GM12878 (cell line): ENCODE measurements at regions not wholly inside any gene's neighbourhood (a gene's known extent, or its start where the extent isn't known, plus 50 kb on each side); places are given as distances from the start of the nearest gene placed in this dataset.

Source experiments
- ATAC-seq: fragments of 200-7000 bp; cut with Tn5 transposase; 3 replicates; pipeline ENCODE4 v1.9.1; 2020; ENCODE audit warnings: mild to moderate bottlenecking, moderate library complexity
- BruUV-seq: library from RNA; stranded (reverse); fragments of 400-500 nt; replicated peaks from 2 replicates; lab custom pipeline; 2021; lab: Mats Ljungman, UMichigan
- CTCF ChIA-PET: fragments of 300-600 bp; sonication (Branson Sonifier 250); formaldehyde crosslinking; extraction: SDS; loops from one replicate; lab custom pipeline; 2021; ENCODE audit warnings: inconsistent platforms; lab: Yijun Ruan, JAX
- POLR2A ChIA-PET: fragments of 350-600 bp; formaldehyde crosslinking; extraction: SDS; loops from one replicate; lab custom pipeline; 2021; ENCODE audit warnings: inconsistent platforms; lab: Charles Lee
- RAD21 ChIA-PET: fragments of 300-600 bp; sonication (Branson Sonifier 250); formaldehyde crosslinking; loops from one replicate; lab custom pipeline; 2023; ENCODE audit warnings: antibody characterized with exemption; ENCODE audit not compliant: unreplicated experiment; lab: Charles Lee
- SMC1A ChIA-PET: fragments of 300-600 bp; sonication (Branson Sonifier 250); formaldehyde crosslinking; loops from one replicate; lab custom pipeline; 2023; ENCODE audit not compliant: unreplicated experiment, uncharacterized antibody; lab: Charles Lee
- DNase-seq: peaks from one replicate; pipeline ENCODE4 v3.0.0-alpha.2; 2011; ENCODE audit warnings: low read depth, low spot score
- FAIRE-seq: peaks from 3 replicates; lab custom pipeline; 2011; peaks lifted over from hg19 to GRCh38; lab: Jason Lieb, UNC
- H2AFZ ChIP-seq: 2 replicates; pipeline ENCODE4 v1.6.0; 2011; ENCODE audit warnings: low read depth, low read length, control low read depth; ENCODE audit not compliant: control insufficient read depth
- H3K27ac ChIP-seq: 2 replicates; pipeline ENCODE4 v1.5.1; 2011; ENCODE audit warnings: control low read depth; ENCODE audit not compliant: control insufficient read depth, insufficient read depth
- H3K27me3 ChIP-seq, 2 experiments: replicated peaks in 1 of 2; 2 replicates each; pipeline versions ENCODE4 v1.6.0 to v1.6.1; 2011; ENCODE audit warnings: low read length in 1 of 2; ENCODE audit not compliant: control insufficient read depth in 2 of 2, insufficient read depth in 2 of 2
- H3K36me3 ChIP-seq, 2 experiments: 2 replicates each; pipeline ENCODE4 v1.5.1; 2011; ENCODE audit warnings: low read length in 1 of 2; ENCODE audit not compliant: control insufficient read depth in 2 of 2, insufficient read depth in 2 of 2
- H3K4me1 ChIP-seq: 2 replicates; pipeline ENCODE4 v1.6.1; 2011; ENCODE audit warnings: mild to moderate bottlenecking, low read length, moderate library complexity, mixed read lengths; ENCODE audit not compliant: control insufficient read depth, insufficient read depth
- H3K4me2 ChIP-seq: 2 replicates; pipeline ENCODE4 v1.6.0; 2011; ENCODE audit warnings: control low read depth; ENCODE audit not compliant: control insufficient read depth, insufficient read depth
- H3K4me3 ChIP-seq: fragments of 200-600 bp; sonication (generic); 2 replicates; pipeline ENCODE4 v1.5.1; 2016
- H3K79me2 ChIP-seq: 2 replicates; pipeline ENCODE4 v1.6.0; 2011; ENCODE audit warnings: low read length; ENCODE audit not compliant: control insufficient read depth, insufficient read depth
- H3K9ac ChIP-seq: 2 replicates; pipeline ENCODE4 v1.8.0; 2011; ENCODE audit warnings: low read length, control low read depth, mixed read lengths; ENCODE audit not compliant: control insufficient read depth, insufficient read depth
- H3K9me3 ChIP-seq: replicated peaks from 3 replicates; pipeline ENCODE4 v1.5.1; 2011; ENCODE audit warnings: mild to moderate bottlenecking, low read length; ENCODE audit not compliant: control insufficient read depth, insufficient read depth
- H4K20me1 ChIP-seq: 2 replicates; pipeline ENCODE4 v1.6.0; 2011; ENCODE audit not compliant: control insufficient read depth, insufficient read depth
- FOXM1 ChIP-seq: IDR thresholded peaks from 2 replicates; pipeline ENCODE4 v1.6.1; 2012; ENCODE audit warnings: low read depth, mild to moderate bottlenecking, inconsistent platforms, low read length, moderate library complexity
- GABPA ChIP-seq: IDR thresholded peaks from 2 replicates; pipeline ENCODE4 v1.6.1; 2014; ENCODE audit warnings: antibody characterized with exemption, low read depth, mild to moderate bottlenecking, inconsistent platforms
- NBN ChIP-seq: fragments of 450-650 bp; IDR thresholded peaks from 2 replicates; pipeline ENCODE4 v1.6.1; 2016
- NRF1 ChIP-seq: conservative IDR thresholded peaks from 2 replicates; pipeline ENCODE4 v1.6.1; 2011; ENCODE audit warnings: mild to moderate bottlenecking, low read depth, low read length, improper control_type of control experiment
- PAX8 ChIP-seq: fragments of 450-650 bp; IDR thresholded peaks from 2 replicates; pipeline ENCODE4 v1.6.1; 2017; ENCODE audit warnings: mild to moderate bottlenecking, moderate library complexity
- RBBP5 ChIP-seq: fragments of 200-600 bp; sonication (generic); conservative IDR thresholded peaks from 2 replicates; pipeline ENCODE4 v1.6.1; 2016
- RFX5 ChIP-seq: IDR thresholded peaks from 2 replicates; pipeline ENCODE4 v1.6.1; 2011; ENCODE audit warnings: low read depth, low read length, improper control_type of control experiment
- SMC3 ChIP-seq: IDR thresholded peaks from 2 replicates; pipeline ENCODE4 v1.6.1; 2011; ENCODE audit warnings: low read length, improper control_type of control experiment, borderline replicate concordance
- WGBS: methylation state at CpG from one replicate; pipeline ENCODE4 v1.1.6; 2016; ENCODE audit warnings: low lambda C conversion rate; ENCODE audit not compliant: insufficient replicate concordance, insufficient coverage; ENCODE audit errors: missing lambda C conversion rate; 5-methylcytosine and 5-hydroxymethylcytosine counted together
- in situ Hi-C: fragments of 300-500 bp; cut with MboI; formaldehyde crosslinking; loops from 9 replicates; pipeline ENCODE4 v1.14.3; 2018; ENCODE audit warnings: mixed read lengths
- intact Hi-C: fragments of 100-400 bp; cut with micrococcal nuclease; formaldehyde crosslinking; loops from one replicate; pipeline ENCODE4 v1.14.2; 2022; ENCODE audit not compliant: unreplicated experiment
- TF ChIP-seq, protein P1 (sequence below): fragments of 450-650 bp; conservative IDR thresholded peaks from 2 replicates; pipeline ENCODE4 v1.6.1; 2017; ENCODE audit warnings: mild to moderate bottlenecking, moderate library complexity

DNA sequence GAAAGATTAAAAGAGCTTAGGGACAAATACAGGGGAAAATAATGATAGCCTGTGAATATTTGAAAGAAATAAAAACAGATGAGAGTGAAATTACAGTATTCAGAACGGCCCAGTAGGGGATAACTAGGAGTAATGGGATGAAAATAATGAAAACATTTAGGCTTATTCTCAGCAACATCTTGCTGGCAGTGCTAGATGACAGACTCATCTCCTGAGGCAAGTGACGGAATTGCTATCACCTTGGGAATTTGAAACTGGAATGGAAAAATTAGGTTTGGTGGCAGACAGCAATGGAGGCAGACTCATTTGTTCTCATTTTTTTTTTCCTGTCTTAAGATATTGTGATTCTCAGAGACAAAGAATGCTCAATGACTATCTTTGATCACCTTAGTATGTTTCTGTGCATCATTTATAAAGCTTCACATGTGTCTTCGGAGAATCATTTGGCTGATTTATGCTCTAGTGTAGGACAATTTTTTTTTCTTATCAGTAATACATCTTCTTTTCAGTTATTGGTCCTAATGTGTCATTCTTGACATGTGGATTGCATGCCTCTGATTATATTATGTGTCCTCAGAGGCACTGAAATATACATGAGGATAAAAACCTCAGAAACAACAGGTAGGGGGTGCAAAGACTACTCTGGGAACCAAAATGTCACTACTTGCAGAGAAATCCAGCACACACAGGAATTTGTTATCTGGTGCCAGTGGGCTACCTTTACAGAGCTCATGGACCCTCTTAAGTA is 711.7 kb downstream of the EDEM1 start:
- no peak for DNase-seq
- no peaks in the 10 kb centered on the region for H3K9me3 ChIP-seq
- H3K4me2 ChIP-seq: no peak overlapping the region
- no peak overlapping the region for H3K9ac ChIP-seq
- H3K27me3 ChIP-seq: no peaks in the 10 kb centered on the region
- intact Hi-C loops: no loop called here
- no peak overlapping the region for H3K4me3 ChIP-seq
- no peak for ATAC-seq
- no peaks in the 10 kb centered on the region for H3K36me3 ChIP-seq
- H4K20me1 ChIP-seq: no peaks in the 10 kb centered on the region
- CTCF ChIA-PET: no interaction called here
- RAD21 ChIA-PET: no interaction called here
- 39% methylated on average over 3 of the region's 3 CpGs for WGBS
- H2AFZ ChIP-seq: no peak overlapping the region
- in situ Hi-C loops: no loop called here
- SMC1A ChIA-PET: interaction anchor here (1.0 kb wide), 1 partner anchor 22 kb away, joined by 3 read pairs; no protein-coding TSS in a partner anchor
- no peak for TF ChIP-seq FOXM1
- TF ChIP-seq, protein P1, sequence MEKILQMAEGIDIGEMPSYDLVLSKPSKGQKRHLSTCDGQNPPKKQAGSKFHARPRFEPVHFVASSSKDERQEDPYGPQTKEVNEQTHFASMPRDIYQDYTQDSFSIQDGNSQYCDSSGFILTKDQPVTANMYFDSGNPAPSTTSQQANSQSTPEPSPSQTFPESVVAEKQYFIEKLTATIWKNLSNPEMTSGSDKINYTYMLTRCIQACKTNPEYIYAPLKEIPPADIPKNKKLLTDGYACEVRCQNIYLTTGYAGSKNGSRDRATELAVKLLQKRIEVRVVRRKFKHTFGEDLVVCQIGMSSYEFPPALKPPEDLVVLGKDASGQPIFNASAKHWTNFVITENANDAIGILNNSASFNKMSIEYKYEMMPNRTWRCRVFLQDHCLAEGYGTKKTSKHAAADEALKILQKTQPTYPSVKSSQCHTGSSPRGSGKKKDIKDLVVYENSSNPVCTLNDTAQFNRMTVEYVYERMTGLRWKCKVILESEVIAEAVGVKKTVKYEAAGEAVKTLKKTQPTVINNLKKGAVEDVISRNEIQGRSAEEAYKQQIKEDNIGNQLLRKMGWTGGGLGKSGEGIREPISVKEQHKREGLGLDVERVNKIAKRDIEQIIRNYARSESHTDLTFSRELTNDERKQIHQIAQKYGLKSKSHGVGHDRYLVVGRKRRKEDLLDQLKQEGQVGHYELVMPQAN: no peak
- no peak for TF ChIP-seq GABPA
- no peak for TF ChIP-seq NRF1
- TF ChIP-seq RFX5: no peak
- TF ChIP-seq NBN: no peak
- TF ChIP-seq SMC3: no peak
- no peak for TF ChIP-seq PAX8
- no peak for TF ChIP-seq RBBP5
- POLR2A ChIA-PET: no interaction called here
- H3K79me2 ChIP-seq: no peaks in the 10 kb centered on the region
- no peak overlapping the region for H3K27ac ChIP-seq
- H3K4me1 ChIP-seq: no peaks in the 10 kb centered on the region
- no peak for FAIRE-seq
- BruUV-seq: no TSS peak
